ENCODE measurements at regions not wholly inside any gene's neighbourhood (a gene's known extent, or its start where the extent isn't known, plus 50 kb on each side); places are given as distances from the start of the nearest gene placed in this dataset.

- TF ChIP-seq BACH1 (IDR thresholded peaks at IDR 0.05; ENCODE audit: borderline replicate concordance), result no peak
- no peak for TF ChIP-seq EP300 (IDR thresholded peaks at IDR 0.05; ENCODE audit: borderline replicate concordance in 1 of 2, control insufficient read depth in 1 of 2, low read depth in 2 of 2, low read length in 2 of 2)
- no peak for TF ChIP-seq CEBPB (IDR thresholded peaks at IDR 0.05; ENCODE audit: borderline replicate concordance in 1 of 2, low read depth in 2 of 2, low read length in 2 of 2)
- TF ChIP-seq, protein P1, sequence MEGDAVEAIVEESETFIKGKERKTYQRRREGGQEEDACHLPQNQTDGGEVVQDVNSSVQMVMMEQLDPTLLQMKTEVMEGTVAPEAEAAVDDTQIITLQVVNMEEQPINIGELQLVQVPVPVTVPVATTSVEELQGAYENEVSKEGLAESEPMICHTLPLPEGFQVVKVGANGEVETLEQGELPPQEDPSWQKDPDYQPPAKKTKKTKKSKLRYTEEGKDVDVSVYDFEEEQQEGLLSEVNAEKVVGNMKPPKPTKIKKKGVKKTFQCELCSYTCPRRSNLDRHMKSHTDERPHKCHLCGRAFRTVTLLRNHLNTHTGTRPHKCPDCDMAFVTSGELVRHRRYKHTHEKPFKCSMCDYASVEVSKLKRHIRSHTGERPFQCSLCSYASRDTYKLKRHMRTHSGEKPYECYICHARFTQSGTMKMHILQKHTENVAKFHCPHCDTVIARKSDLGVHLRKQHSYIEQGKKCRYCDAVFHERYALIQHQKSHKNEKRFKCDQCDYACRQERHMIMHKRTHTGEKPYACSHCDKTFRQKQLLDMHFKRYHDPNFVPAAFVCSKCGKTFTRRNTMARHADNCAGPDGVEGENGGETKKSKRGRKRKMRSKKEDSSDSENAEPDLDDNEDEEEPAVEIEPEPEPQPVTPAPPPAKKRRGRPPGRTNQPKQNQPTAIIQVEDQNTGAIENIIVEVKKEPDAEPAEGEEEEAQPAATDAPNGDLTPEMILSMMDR (IDR thresholded peaks at IDR 0.05 in 2 of 3, conservative IDR thresholded peaks at IDR 0.05 in 1 of 3; ENCODE audit: control insufficient read depth in 2 of 3, extremely low read depth in 1 of 3, insufficient read depth in 1 of 3, low read depth in 3 of 3, low read length in 3 of 3), result no peak
Observed at GRCh38 chr2:2703172-2703571, 372.1 kb upstream of the MYT1L start.

Data from GM12878 (cell line).